ENCODE measurements at regions not wholly inside any gene's neighbourhood (a gene's known extent, or its start where the extent isn't known, plus 50 kb on each side); places are given as distances from the start of the nearest gene placed in this dataset.
"Not testable (repeated sequence)": the region's sequence is repeated elsewhere in the genome, so short reads cannot be mapped to it uniquely, and the experiment has no call there.

GRCh38 chr2:239641904-239642303, 241.1 kb upstream of the HDAC4 start:
- TF ChIP-seq CEBPB (IDR thresholded peaks at IDR 0.05; ENCODE audit: borderline replicate concordance in 1 of 2, low read depth in 2 of 2, low read length in 2 of 2); CHD2 (IDR thresholded peaks at IDR 0.05; ENCODE audit: borderline replicate concordance, low read depth, low read length); RBBP5 (conservative IDR thresholded peaks at IDR 0.05); CTCF (IDR thresholded peaks at IDR 0.05 in 2 of 3, conservative IDR thresholded peaks at IDR 0.05 in 1 of 3; ENCODE audit: control insufficient read depth in 2 of 3, extremely low read depth in 1 of 3, insufficient read depth in 1 of 3, low read depth in 3 of 3, low read length in 3 of 3): not testable (repeated sequence)

All from GM12878 (cell line).